ENCODE measurements at regions not wholly inside any gene's neighbourhood (a gene's known extent, or its start where the extent isn't known, plus 50 kb on each side); places are given as distances from the start of the nearest gene placed in this dataset.
"Not testable (repeated sequence)": the region's sequence is repeated elsewhere in the genome, so short reads cannot be mapped to it uniquely, and the experiment has no call there.

DNA sequence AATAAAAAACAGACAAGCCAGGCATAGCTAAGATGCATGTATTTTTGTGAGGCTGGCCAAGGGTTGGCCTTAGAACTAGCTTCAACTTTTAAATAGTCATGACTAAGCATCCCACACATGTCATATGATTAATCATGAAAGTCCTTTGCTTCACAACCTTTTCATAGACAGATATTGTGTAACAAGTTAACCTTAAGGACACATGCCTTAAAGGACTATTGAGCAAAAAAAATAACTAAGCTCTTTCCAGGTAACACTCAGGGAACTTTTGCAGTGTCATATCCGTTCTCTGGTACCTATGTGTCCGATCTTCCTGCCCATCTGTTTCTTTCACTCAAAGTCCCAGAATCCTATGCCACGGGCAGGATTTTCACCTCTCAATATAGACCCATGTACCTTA, 498.4 kb downstream of the STK39 start:
- Histone ChIP-seq H3K4me1 (no peaks in the 10 kb centered on the region), H3K9me3 (no peaks in the 10 kb centered on the region), H3K4me3 (no peak overlapping the region), H3K36me3 (no peaks in the 10 kb centered on the region), H3K27me3 (no peaks in the 10 kb centered on the region), H3K27ac (replicated peaks in 1 of 4) (no peak overlapping the region)
- intact Hi-C loops (cut with DNase I): no loop called here
- WGBS: 85% methylated on average over 3 of the region's 3 CpGs
- TF ChIP-seq POLR2AphosphoS5 (IDR thresholded peaks at IDR 0.05): no peak
- TF ChIP-seq POLR2A (IDR thresholded peaks at IDR 0.05; ENCODE audit: low read depth): no peak
- TF ChIP-seq EP300 (IDR thresholded peaks at IDR 0.05): no peak
- DNase-seq (ENCODE audit: extremely low spot score): no peak

DNA sequence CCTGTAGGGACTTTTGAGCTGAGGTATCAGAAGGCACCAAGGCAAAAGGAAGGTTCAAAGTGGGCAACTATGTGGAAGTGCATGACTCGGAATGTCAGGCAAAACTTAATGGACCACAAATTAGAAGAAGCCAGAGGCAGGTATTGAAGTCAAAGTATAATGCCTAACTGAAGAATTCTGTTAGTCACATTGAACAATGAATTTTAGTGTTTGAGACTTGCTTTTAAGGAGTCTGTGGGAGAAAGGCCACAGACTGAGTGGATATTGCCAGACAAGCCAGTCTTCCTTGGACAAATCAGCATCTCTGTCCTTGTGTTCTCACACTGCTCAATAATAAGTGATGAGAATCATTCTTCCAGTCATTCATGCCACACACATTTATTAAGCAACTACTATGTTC, 498.9 kb downstream of the STK39 start:
- intact Hi-C loops (cut with DNase I): no loop called here
- H3K9me3 ChIP-seq: no peaks in the 10 kb centered on the region
- H3K4me3 ChIP-seq: no peak overlapping the region
- TF ChIP-seq EP300 (IDR thresholded peaks at IDR 0.05) (no peak), POLR2A (IDR thresholded peaks at IDR 0.05; ENCODE audit: low read depth) (no peak), POLR2AphosphoS5 (IDR thresholded peaks at IDR 0.05) (no peak)
- TF ChIP-seq, protein P1, sequence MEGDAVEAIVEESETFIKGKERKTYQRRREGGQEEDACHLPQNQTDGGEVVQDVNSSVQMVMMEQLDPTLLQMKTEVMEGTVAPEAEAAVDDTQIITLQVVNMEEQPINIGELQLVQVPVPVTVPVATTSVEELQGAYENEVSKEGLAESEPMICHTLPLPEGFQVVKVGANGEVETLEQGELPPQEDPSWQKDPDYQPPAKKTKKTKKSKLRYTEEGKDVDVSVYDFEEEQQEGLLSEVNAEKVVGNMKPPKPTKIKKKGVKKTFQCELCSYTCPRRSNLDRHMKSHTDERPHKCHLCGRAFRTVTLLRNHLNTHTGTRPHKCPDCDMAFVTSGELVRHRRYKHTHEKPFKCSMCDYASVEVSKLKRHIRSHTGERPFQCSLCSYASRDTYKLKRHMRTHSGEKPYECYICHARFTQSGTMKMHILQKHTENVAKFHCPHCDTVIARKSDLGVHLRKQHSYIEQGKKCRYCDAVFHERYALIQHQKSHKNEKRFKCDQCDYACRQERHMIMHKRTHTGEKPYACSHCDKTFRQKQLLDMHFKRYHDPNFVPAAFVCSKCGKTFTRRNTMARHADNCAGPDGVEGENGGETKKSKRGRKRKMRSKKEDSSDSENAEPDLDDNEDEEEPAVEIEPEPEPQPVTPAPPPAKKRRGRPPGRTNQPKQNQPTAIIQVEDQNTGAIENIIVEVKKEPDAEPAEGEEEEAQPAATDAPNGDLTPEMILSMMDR (IDR thresholded peaks at IDR 0.05): no peak
- no peaks in the 10 kb centered on the region for H3K36me3 ChIP-seq
- no peak for DNase-seq (ENCODE audit: extremely low spot score)
- H3K27ac ChIP-seq (replicated peaks in 1 of 4): no peak overlapping the region
- 92% methylated on average over 1 of the region's 1 CpG for WGBS
- no peaks in the 10 kb centered on the region for H3K27me3 ChIP-seq
- no peaks in the 10 kb centered on the region for H3K4me1 ChIP-seq

DNA sequence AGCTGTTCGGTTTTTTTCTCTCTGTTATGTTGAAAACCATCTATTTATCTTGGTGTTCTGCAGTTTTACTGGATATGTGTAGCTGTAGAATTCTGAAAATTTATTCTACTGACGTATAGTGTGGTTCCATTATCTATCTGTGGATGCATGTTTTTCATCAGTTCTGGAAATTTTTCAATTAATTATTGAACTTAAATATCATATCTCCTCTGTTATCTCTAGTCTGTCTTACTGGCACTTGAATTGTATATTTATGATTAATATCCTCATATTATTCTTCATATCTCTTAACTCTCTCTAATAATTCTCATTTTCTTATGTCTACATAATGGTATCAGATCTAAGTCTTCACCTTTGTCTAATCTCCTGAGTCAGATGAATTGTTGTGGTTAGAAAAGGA, 501.7 kb downstream of the STK39 start:
- 78% methylated on average over 2 of the region's 2 CpGs for WGBS
- no peaks in the 10 kb centered on the region for H3K36me3 ChIP-seq
- no peaks in the 10 kb centered on the region for H3K4me1 ChIP-seq
- H3K4me3 ChIP-seq: no peak overlapping the region
- no peak for DNase-seq (ENCODE audit: extremely low spot score)
- TF ChIP-seq, protein P1 (IDR thresholded peaks at IDR 0.05): no peak
- TF ChIP-seq EP300 (IDR thresholded peaks at IDR 0.05) (no peak), POLR2AphosphoS5 (IDR thresholded peaks at IDR 0.05) (no peak)
- intact Hi-C loops (cut with DNase I): no loop called here
- no peak overlapping the region for H3K27ac ChIP-seq (replicated peaks in 1 of 4)
- no peaks in the 10 kb centered on the region for H3K27me3 ChIP-seq
- H3K9me3 ChIP-seq: no peaks in the 10 kb centered on the region

DNA sequence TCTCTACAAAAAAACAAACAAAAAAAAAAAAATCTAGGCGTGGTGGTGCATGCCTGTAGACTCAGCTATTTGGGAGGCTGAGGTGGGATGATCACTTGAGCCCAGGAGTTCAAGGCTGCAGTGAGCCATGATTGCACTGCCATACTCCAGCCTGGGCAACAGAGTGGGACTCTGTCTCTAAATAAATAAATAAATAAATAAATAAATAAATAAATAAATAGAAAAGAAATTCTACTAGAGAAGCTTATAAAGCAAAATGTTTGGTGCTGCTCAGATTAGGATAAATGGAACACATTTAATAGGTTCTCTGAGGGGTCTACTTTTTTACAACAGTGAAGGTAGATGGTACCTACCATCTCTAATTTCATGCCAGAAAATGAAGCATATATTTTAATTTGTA, 507.5 kb downstream of the STK39 start:
- H3K36me3 ChIP-seq; H3K9me3 ChIP-seq; DNase-seq (ENCODE audit: extremely low spot score); H3K4me1 ChIP-seq; H3K27me3 ChIP-seq; intact Hi-C loops (cut with DNase I); H3K4me3 ChIP-seq; H3K27ac ChIP-seq (replicated peaks in 1 of 4): not testable (repeated sequence)
- 97% methylated on average over 1 of the region's 1 CpG for WGBS

DNA sequence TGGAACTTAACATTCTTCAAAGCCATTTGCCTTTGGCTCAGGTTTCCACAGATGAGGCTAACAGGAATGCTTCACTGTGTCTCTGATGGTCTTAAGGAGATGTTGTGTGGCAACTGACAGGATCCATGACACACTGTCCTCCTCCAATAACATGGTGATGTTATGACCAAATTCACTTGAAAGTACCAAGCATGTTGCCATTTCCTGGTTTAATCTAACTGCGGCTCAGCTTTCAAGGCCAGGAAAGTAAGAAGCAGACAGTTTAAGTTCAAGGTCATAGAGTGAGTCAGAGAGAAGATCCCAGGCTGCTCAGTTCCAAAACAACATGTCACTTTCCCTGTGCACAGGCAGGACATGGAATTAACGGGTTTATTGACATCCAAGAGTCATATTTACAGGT, 513.6 kb downstream of the STK39 start:
- no peak for DNase-seq (ENCODE audit: extremely low spot score)
- WGBS: 74% methylated on average over 2 of the region's 2 CpGs
- Histone ChIP-seq H3K27me3 (no peaks in the 10 kb centered on the region), H3K36me3 (no peaks in the 10 kb centered on the region), H3K9me3 (no peaks in the 10 kb centered on the region), H3K4me3 (no peak overlapping the region), H3K27ac (replicated peaks in 1 of 4) (no peak overlapping the region), H3K4me1 (no peaks in the 10 kb centered on the region)
- intact Hi-C loops (cut with DNase I): no loop called here
- TF ChIP-seq POLR2AphosphoS5 (IDR thresholded peaks at IDR 0.05) (no peak), POLR2A (IDR thresholded peaks at IDR 0.05; ENCODE audit: low read depth) (no peak), EP300 (IDR thresholded peaks at IDR 0.05) (no peak)
- TF ChIP-seq, protein P1 (IDR thresholded peaks at IDR 0.05): no peak

DNA sequence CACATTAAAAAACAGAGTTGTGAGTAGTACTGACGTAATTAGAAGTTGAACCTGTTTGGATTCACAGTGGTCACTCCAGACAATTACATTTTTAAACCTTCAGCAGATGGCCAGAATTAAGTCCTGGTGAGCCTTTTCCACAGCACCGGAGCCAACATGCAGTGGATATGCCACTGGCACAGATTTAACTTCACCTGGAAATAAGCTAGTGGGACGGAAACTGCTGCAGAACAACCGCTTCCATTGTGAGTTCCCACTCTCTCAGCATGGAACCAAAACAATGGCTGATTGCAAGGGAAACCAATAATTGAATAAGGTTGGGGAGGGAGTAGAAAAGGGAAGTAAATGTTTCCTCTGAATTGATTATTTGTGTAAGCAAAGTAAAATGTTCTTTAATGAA, 515.1 kb downstream of the STK39 start:
- TF ChIP-seq EP300 (IDR thresholded peaks at IDR 0.05) (no peak), POLR2AphosphoS5 (IDR thresholded peaks at IDR 0.05) (no peak), POLR2A (IDR thresholded peaks at IDR 0.05; ENCODE audit: low read depth) (no peak)
- TF ChIP-seq, protein P1 (IDR thresholded peaks at IDR 0.05): no peak
- WGBS: 88% methylated on average over 4 of the region's 4 CpGs
- H3K4me1 ChIP-seq: no peaks in the 10 kb centered on the region
- intact Hi-C loops (cut with DNase I): no loop called here
- no peaks in the 10 kb centered on the region for H3K36me3 ChIP-seq
- no peak overlapping the region for H3K4me3 ChIP-seq
- H3K9me3 ChIP-seq: no peaks in the 10 kb centered on the region
- no peaks in the 10 kb centered on the region for H3K27me3 ChIP-seq
- DNase-seq (ENCODE audit: extremely low spot score): no peak
- no peak overlapping the region for H3K27ac ChIP-seq (replicated peaks in 1 of 4)

All from esophagus muscularis mucosa (tissue), 4 donors.